ENCODE measurements at regions not wholly inside any gene's neighbourhood (a gene's known extent, or its start where the extent isn't known, plus 50 kb on each side); places are given as distances from the start of the nearest gene placed in this dataset.

DNA sequence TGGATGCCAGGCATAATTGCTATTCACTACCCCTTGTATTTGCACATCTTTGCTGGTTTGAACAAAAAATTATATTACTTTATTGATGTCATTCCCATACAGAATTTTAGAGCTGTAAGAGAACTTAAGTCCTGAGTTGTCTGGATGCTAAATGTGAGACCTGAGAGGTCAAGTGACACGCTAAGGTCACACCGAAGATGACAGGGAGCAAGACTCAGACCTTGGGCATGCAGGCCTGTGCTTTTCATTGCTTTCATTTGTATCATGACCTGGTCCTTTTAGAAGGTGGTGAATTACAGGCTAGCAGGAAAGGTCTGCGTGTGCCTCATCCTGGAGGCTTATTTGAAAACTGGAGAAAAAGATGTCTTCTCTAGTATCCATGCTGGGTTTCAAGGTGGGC is 312.0 kb upstream of the RASGRP1 start:
- CTCF ChIA-PET, result no interaction called here
- H3K27ac ChIP-seq (ENCODE audit: low read depth, low read length, poor library complexity, severe bottlenecking), result no peak overlapping the region
- DNase-seq (ENCODE audit: low spot score), result no peak
- H3K4me1 ChIP-seq (ENCODE audit: insufficient read depth, low read length, poor library complexity, severe bottlenecking), result no peaks in the 10 kb centered on the region
- POLR2A ChIA-PET (ENCODE audit: low non-redundant PET), result no interaction called here
- no peak for TF ChIP-seq EZH2 (IDR thresholded peaks at IDR 0.05; ENCODE audit: borderline replicate concordance, low read depth, low read length, poor library complexity, severe bottlenecking)
- TF ChIP-seq, protein P1, sequence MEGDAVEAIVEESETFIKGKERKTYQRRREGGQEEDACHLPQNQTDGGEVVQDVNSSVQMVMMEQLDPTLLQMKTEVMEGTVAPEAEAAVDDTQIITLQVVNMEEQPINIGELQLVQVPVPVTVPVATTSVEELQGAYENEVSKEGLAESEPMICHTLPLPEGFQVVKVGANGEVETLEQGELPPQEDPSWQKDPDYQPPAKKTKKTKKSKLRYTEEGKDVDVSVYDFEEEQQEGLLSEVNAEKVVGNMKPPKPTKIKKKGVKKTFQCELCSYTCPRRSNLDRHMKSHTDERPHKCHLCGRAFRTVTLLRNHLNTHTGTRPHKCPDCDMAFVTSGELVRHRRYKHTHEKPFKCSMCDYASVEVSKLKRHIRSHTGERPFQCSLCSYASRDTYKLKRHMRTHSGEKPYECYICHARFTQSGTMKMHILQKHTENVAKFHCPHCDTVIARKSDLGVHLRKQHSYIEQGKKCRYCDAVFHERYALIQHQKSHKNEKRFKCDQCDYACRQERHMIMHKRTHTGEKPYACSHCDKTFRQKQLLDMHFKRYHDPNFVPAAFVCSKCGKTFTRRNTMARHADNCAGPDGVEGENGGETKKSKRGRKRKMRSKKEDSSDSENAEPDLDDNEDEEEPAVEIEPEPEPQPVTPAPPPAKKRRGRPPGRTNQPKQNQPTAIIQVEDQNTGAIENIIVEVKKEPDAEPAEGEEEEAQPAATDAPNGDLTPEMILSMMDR (conservative IDR thresholded peaks at IDR 0.05; ENCODE audit: low read depth, low read length), result no peak
- intact Hi-C loops (cut with micrococcal nuclease; ENCODE audit: unreplicated experiment), result no loop called here
- no peak overlapping the region for H3K4me3 ChIP-seq (ENCODE audit: low read depth, low read length, poor library complexity, severe bottlenecking)
- no peaks in the 10 kb centered on the region for H3K27me3 ChIP-seq (replicated peaks; ENCODE audit: insufficient read depth, low read depth, low read length, poor library complexity)
- H3K36me3 ChIP-seq (ENCODE audit: insufficient read depth, low read length, poor library complexity, severe bottlenecking), result no peaks in the 10 kb centered on the region
- BruUV-seq (replicated peaks), result no TSS peak
- no peaks in the 10 kb centered on the region for H3K9me3 ChIP-seq (ENCODE audit: low read depth, low read length, poor library complexity, severe bottlenecking)

DNA sequence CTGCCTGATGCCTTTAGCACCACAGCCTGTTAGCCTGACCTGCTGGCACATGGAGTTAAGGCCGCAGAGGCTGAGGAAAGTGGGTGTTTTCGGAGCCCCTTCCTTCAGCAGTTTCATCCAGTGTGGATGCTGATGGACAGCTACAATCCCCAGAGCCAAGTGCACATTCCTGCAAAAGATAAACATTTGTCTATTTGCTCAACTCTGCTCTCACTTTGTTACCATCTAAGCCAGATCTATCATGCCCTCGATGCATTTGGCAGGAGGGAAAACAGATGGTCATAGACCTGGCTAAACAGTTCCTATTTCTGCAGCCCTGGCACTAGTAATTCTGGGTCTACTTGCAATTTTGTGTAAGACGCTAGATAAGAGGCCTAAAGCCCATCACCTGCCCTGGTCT is 312.9 kb upstream of the RASGRP1 start:
- DNase-seq (ENCODE audit: low spot score), result no peak
- CTCF ChIA-PET, result no interaction called here
- Histone ChIP-seq H3K4me3 (ENCODE audit: low read depth, low read length, poor library complexity, severe bottlenecking) (no peak overlapping the region), H3K36me3 (ENCODE audit: insufficient read depth, low read length, poor library complexity, severe bottlenecking) (no peaks in the 10 kb centered on the region), H3K27me3 (replicated peaks; ENCODE audit: insufficient read depth, low read depth, low read length, poor library complexity) (no peaks in the 10 kb centered on the region), H3K4me1 (ENCODE audit: insufficient read depth, low read length, poor library complexity, severe bottlenecking) (no peaks in the 10 kb centered on the region), H3K27ac (ENCODE audit: low read depth, low read length, poor library complexity, severe bottlenecking) (no peak overlapping the region), H3K9me3 (ENCODE audit: low read depth, low read length, poor library complexity, severe bottlenecking) (no peaks in the 10 kb centered on the region)
- BruUV-seq (replicated peaks), result no TSS peak
- TF ChIP-seq EZH2 (IDR thresholded peaks at IDR 0.05; ENCODE audit: borderline replicate concordance, low read depth, low read length, poor library complexity, severe bottlenecking), result no peak
- TF ChIP-seq, protein P1 (conservative IDR thresholded peaks at IDR 0.05; ENCODE audit: low read depth, low read length), result no peak
- POLR2A ChIA-PET (ENCODE audit: low non-redundant PET), result no interaction called here
- intact Hi-C loops (cut with micrococcal nuclease; ENCODE audit: unreplicated experiment), result no loop called here

DNA sequence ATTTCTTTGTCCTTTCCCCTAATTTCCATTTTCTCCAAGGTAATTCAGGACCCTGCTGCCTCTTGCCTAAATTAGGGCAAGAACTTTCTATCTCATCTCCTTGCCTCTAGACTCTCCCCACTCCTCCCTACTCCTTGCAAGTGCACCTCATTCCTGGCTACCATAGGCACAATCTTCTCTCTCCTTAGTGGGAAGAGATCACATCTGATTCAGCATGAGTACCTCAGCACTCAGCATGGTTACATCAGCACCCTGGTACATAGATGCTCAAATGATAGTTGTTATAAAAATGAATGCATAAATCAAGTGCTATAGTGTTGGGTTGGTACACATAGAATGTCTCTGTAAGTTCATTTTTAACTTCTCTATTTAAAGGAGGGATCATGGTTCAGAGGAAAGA is 313.4 kb upstream of the RASGRP1 start:
- ChIA-PET POLR2A (ENCODE audit: low non-redundant PET) (no interaction called here), CTCF (no interaction called here)
- TF ChIP-seq, protein P1 (conservative IDR thresholded peaks at IDR 0.05; ENCODE audit: low read depth, low read length), result no peak
- TF ChIP-seq EZH2 (IDR thresholded peaks at IDR 0.05; ENCODE audit: borderline replicate concordance, low read depth, low read length, poor library complexity, severe bottlenecking), result no peak
- no TSS peak for BruUV-seq (replicated peaks)
- H3K9me3 ChIP-seq (ENCODE audit: low read depth, low read length, poor library complexity, severe bottlenecking), result no peaks in the 10 kb centered on the region
- no peak overlapping the region for H3K27ac ChIP-seq (ENCODE audit: low read depth, low read length, poor library complexity, severe bottlenecking)
- no peak overlapping the region for H3K4me3 ChIP-seq (ENCODE audit: low read depth, low read length, poor library complexity, severe bottlenecking)
- no peaks in the 10 kb centered on the region for H3K36me3 ChIP-seq (ENCODE audit: insufficient read depth, low read length, poor library complexity, severe bottlenecking)
- no peaks in the 10 kb centered on the region for H3K27me3 ChIP-seq (replicated peaks; ENCODE audit: insufficient read depth, low read depth, low read length, poor library complexity)
- DNase-seq (ENCODE audit: low spot score), result no peak
- intact Hi-C loops (cut with micrococcal nuclease; ENCODE audit: unreplicated experiment), result no loop called here
- no peaks in the 10 kb centered on the region for H3K4me1 ChIP-seq (ENCODE audit: insufficient read depth, low read length, poor library complexity, severe bottlenecking)
